HG03565 (cell line): ENCODE measurements at regions not wholly inside any gene's neighbourhood (a gene's known extent, or its start where the extent isn't known, plus 50 kb on each side); places are given as distances from the start of the nearest gene placed in this dataset.

Source experiments
- ATAC-seq: cut with Tn5 transposase; IDR thresholded peaks from one replicate; pipeline ENCODE4 v1.9.1; 2021; ENCODE audit warnings: mild to moderate bottlenecking, moderate library complexity; ENCODE audit not compliant: unreplicated experiment

DNA sequence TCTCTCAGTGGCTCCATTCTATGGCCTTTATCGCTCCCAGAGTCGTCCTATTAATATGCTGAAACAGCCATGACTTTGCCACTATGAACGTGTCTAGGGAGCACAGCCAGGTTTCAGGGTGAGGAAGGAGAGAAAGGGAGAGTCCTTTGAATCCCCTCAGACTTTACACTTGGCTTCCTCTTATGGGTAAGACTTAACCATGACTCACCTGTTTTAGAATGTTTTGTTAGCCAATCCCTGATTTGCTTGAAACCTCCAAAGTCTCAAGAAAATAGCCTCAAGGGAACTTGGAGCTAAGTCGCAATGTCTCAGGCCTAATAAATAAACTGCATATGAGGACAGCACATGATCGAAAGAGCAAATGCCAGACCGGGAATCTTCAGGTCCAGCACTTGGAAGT lies 131.2 kb upstream of the RCN1 start:
- ATAC-seq = no peak

DNA sequence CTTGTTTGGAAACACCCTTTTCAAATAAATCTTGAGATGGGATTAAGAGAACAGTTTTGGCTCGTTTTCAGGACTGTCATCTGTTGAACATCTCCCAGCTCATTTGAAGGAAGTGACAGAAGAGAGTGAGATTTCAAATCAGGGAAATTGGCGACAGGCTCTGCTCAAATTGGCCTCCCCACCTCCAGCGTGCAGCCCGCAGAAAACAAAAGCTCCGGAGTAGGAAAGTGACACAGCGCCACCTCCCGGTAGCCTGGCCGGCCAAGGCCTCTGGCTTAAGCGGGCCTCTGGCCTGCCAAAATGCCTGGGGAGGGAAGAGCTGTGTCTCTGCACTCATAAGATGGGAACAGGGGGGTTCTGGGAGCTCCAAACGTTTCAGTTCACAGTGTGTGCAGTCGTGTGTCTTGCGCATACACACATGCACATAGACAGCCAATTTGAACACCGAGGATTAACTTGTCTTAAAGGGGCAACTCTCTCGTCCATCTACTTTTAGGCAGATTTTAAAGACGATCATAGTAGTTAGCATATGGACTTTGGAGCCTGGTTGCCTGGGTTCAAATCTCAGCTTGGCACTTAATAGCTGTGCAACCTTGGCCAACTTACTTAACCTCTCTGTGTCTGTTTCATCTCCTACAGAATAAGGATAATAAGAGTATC lies 132.7 kb upstream of the RCN1 start:
- ATAC-seq = peak; percentile 81

DNA sequence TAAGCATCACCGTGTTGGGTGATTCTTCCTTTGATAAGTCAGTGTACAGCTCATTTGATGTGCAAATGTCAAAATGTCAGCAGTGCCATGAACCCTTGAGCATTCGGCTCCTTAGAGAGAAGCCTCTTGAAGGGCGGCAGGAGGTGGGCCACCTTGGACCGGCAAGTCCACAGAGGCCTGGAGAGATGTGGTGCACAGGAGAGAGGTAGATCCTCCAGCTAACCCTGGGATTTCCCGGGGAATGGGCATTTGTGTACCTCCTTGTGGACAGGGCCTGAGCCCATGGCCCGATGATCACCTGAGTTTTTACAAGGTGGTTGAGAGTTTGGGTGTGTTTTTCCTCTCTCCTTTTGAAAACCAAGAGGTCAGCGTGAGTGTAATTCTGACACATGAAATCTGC lies 133.2 kb upstream of the RCN1 start:
- no peak for ATAC-seq

DNA sequence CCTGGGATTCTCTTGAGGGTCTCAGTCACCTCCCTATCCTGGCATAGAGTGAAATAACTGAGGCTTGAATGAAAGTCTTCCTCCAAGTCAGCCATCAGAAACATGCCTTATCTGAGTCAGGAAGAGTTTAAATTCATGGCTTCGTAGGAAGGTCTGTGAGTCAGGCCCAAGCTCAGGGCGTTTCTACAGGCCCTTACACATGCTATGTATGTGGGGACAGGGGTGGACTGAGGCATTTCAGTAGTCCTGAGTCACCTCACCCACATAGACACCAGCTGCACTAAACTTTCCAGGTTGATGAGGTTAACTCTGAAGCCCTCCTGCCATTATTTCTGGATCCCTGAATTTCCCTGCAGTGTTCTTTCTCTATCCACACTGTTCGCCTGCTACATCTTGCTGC lies 134.6 kb upstream of the RCN1 start:
- ATAC-seq = no peak

DNA sequence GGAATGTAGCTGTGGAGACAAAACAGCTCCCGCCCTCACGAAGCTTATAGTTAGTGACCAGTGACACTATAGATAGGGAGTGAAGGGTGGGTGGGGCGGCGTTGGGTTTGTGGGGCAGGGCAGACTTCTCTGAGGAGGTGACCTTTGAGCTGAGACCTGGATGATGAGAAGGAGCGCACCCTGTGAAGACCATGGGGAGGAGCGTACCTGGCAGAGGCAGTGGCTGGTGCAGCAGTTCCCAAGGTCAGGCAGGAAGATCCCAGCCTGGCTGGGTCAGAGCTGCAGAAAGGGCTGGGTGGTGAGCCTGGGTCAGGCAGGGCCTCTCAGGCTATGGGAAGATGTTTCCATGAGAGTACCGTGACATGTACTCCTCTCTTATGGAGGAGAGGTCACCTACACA lies 135.0 kb upstream of the RCN1 start:
- no peak for ATAC-seq

DNA sequence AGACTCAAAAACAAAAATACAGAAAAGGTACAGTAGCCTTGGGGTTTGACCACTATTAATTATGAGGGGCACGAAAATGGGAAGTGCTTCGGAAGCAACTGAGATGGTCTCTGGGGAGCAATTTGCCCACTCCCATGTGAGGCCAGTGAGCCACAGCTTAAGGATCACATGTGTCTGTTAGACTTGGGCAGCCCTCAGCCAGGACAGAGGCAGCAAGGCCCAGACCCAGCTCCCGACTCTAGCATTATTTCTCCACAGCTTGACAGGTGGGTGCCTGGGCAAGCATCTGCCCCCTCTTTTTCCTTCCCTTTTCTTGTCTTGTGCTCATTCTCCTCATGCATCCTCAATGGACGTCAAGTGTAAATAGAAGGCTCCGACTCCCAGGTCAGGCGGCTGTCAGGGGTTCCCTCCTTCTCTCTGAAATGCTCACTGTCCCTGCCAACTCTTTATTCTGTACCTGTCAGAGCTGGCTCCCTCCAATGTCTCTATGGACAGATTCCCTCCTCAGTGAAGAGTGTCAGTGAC lies 137.0 kb upstream of the RCN1 start:
- ATAC-seq = no peak

DNA sequence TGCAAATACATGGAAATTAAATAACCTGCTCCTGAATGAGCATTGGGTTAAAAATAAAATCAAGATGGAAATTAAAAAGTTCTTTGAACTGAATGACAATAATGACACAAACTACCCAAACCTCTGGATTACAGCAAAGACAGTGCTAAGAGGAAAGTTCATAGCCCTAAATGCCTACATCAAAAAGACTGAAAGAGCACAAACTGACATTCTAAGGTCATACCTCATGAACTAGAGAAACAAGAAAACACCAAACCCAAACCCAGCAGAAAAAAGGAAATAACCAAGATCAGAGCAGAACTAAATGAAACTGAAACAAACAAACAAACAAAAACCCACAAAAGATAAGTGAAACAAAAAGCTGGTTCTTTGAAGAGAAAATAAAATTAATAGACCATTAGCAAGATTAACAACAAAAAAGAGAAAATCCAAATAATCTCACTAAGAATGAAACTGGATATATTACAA lies 138.6 kb upstream of the PAX6 start:
- ATAC-seq = peak; percentile 65

DNA sequence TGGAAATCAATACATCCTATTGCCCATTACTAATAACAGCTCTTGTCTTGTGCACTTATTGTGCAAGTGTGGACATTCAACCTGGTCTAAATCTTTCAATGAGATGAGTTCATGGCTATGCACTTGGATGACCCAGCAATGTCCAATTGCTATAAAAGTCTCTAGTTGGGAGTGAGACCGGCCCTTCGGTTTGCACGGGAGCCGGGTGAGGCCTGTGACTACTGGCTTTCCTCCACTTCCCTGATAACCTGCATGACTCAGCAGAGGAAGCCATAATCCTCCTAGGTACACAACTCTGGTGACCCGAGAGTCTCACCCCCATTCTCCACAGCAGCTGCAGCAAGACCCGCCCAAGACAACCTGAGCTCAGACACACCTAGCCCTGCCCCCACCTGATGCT lies 135.9 kb upstream of the PAX6 start:
- no peak for ATAC-seq

DNA sequence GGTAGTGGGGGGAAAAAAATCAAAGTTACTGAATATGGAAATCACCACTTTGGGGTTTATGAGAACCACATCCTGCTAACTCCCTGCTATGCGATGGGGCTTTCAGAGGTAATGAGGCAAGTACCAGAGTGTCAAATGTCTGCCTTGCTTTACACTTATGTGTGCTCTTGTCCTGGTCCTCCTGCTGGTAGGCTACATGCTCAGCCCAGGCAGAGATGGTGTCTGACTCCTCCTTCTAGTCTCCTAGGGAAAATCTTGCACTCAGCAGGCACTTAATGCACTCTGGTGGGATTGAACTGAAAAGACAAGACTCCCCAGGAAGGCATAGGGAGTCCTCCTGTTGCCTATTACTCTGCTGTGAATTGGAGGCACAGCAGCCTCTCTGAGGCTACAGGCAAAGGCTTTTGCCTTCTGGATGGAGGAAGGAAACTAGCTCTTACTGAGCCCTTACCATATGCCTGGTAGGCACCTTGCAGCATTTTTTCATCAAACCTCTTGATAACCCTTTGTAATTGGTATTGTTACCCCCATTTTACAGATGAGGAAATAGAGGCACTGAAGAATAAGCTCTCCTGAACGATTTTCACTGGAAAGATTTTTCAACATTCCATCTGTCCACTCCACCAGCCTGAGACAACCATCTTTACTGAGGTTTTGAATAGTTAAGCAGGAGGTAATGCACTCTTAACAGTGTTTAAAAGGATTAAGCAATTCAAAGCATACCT lies 132.1 kb upstream of the PAX6 start:
- peak; percentile 93 for ATAC-seq

DNA sequence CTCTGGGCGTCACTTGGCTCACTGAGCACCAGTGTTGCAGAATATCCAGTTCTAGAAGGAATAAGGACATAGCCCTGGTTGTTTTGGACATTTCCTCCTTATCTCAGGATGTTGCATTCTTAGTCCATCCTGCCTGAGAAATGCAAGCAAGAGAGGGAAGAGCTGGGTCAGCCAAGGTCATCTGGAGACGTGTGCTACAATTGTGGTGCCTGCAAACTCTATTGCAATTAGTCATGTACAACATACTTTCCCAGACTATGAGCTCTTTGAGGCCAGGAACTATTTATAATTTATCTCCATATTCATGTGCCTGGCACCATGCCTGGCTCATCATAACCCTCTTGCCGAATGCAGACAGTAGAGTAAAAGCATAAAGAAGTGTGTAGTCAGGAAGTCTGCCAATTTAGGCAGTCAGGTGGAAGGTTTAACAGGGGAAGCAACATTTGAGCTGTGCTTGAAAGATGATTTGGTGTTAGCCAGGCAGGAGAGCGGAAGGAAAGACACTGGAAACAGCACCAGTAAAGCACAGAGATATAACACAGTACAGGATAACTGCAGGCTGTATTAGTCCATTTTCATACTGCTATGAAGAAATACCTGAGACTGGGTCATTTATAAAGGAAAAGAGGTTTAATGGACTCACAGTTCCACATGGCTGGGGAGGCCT lies 129.4 kb upstream of the PAX6 start:
- no peak for ATAC-seq

DNA sequence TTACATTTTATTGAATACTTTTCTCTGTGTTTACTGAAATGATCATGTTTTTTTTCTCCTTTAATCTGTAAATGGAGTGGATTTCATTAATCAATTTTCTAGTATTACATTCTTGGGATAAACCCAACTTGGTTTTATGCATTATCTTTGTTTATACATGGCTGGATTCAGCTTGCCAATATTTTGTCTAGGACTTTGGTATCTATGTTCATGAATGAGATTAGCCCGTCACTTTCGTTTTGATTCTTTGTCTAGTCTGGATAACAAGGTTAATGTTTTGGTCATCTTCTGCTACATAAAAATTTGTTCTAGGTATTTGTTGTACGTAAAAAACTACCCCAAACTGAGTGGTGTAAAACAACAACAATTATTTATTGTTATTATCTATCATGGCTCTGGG lies 127.9 kb upstream of the PAX6 start:
- no peak for ATAC-seq

DNA sequence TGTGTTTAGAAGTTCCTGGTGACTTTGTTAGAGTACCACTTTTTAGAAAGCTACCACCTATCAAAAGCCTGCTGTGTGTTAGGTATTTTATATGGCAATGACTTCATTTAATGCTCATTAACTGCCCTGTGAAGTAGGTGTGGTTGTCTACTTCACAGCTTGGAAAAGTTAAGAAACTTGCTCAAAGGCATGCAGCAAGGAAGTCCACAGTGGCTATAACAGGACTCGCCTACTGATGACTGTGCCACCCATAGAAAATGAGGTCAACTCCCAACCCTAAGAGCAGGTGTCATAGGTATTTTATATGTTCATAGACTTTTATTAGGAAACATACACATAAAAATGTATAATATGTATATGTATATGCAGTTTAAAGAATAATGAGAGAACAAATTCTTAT lies 125.2 kb upstream of the PAX6 start:
- no peak for ATAC-seq

DNA sequence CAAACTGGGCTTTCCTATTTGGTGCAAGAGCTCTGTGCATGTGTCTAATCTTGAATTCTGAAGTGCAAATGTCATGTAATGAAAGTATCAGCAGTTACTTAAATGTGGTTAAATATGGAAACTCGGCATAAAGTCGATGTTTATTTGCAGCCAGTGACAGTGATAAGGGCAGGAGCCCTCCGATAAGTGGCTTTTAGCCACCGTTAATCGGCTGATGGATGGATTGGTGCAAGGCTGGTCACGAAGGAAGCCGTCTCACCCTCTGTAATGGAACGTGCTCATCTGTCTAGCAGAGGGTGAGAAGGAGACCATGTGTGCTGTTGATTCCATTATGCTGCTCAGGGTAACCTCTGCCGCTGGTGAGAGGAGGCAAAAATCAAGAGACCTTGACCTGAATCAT lies 121.8 kb upstream of the PAX6 start:
- ATAC-seq = no peak

DNA sequence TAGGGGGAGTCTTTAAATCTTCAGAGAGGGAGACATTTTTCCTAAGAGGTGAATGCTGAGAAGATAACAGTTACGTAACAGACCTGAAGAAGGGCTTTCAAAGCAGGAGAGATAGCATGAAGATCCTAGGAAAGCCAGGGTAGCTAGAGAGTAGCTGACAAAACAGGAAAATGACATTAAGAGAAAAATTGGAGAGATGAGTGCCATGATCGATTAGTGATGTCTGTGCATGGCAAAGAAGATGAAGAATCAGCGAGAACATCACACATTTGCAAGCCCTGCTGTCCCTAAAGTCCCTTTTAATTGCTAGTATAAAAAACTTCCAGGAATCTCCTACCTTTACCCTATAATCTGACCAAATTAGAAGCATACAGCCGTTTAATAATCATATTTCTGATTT lies 116.9 kb upstream of the PAX6 start:
- ATAC-seq = no peak

DNA sequence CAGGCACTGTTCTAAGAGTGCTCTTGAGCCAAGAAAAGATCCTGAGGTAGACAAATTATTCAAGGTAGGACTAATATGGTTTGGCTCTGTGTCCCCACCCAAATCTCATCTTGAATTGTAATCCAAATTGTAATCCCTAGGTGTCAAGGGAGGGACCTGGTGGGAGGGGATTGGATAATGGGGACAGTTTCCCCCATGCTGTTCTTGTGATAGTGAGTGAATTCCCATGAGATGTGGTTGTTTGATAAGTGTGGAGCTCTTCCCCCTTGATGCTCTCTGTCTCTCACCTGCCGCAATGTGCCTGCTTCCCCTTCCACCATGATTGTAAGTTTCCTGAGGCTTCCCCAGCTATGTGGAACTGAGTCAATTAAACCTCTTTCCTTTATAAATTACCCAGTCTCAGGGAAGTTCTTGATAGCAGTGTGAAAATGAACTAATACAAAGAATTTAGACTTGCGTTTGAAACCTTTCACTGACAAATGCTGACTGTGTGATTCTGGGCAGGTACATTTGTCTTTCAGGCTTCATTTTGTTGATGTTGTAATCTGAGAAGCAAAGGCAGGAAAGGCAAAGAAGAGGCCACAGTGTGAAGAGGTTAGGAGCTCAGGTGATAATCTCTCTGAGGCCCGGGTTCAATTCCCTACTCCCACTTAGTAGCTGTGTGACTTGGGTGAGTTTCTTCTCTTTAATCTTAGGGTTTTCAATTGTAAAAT lies 115.8 kb upstream of the PAX6 start:
- ATAC-seq = no peak

DNA sequence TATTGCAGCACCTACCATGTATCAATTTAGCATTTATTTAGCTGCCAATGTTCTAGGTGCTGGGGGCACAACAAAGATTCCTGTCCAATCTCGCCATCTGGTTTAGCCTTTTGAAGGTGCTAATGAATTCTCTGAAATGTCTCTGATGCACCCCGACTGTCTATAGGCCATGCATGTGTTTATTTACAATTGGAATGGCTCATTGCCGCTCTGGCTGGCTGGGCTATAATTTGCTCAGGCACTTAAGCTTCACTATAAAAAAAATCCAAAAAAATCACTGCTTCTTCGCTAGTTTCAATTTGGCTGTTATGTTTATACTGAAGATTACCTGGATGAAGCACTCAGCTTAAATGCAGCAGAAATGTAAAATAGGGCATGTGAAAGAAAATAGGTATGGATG lies 115.0 kb upstream of the PAX6 start:
- no peak for ATAC-seq

DNA sequence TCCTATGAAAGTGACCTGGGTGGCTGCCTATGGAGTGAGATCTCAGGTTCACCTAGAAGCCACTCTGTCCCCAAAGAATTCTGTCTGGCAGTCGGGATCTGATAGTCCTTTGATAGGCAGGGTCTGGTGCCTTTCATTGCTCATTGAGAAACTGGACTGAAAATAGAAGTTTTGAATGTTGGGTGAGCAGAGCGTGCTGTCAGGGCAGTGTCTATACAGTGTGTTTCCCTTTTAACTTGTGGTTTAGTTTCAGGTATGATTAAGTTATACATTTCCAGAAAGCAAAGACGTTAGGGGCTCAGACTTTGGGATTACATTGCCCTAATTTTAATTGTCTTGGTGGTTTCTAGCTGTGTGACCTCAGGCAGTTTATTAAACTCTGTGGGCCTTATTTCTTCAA lies 111.3 kb upstream of the PAX6 start:
- peak; percentile 79 for ATAC-seq

DNA sequence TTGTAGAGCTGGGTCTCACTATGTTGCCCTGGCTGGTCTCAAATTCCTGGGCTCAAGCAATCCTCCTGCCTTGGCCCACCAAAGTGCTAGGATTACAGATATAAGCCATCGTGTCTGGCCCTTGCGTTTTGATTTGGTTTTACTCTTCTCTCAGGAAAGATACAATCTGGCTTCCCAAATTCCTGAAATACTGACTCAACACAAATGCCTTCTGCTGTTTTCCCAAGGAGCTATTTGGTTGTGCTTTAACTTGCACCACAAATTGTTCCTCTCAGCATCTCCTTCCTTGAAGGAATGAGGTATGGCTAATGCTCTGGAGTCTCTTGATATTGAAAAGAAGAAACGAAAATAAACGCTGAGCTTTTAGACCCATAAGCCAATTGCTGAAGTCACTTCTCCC lies 110.0 kb upstream of the PAX6 start:
- ATAC-seq = no peak

DNA sequence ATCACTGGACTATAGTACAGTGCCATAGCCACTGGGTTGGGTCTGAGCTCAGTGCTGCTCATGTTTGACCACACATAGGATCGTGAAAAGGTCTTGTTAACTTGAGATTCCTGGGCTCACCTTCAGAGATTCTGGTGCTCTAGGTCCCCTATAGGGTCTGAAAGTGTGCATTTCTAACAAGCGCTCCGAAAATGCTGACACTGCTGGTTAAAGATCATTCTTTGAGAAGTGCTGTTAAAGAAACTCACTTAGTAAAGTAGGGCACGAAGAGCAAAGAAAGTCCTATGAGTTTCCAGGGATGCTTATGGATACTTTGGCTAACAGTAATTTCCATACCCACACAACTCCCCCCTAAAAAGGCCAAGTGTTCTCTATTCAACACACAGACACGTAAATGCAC lies 108.1 kb upstream of the PAX6 start:
- ATAC-seq = no peak

DNA sequence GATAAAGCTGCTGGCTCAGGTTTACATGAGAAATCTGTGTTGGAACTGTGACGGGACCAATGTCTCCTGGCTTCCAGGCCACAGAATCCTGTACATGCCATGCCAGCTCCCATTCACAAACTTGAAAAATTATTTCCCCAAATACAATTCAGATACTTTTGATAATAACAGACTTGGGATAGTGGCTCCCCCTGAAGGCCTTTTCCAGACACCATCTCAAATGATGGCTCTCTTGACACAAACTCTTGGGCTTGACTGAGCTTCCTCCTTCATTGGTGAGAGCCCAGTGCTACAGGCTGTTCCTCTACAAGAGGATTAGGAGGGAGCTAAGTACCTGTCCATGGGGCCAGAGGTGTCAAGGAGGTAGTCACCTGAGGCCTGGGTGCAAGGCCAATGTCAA lies 104.7 kb upstream of the PAX6 start:
- ATAC-seq = no peak

DNA sequence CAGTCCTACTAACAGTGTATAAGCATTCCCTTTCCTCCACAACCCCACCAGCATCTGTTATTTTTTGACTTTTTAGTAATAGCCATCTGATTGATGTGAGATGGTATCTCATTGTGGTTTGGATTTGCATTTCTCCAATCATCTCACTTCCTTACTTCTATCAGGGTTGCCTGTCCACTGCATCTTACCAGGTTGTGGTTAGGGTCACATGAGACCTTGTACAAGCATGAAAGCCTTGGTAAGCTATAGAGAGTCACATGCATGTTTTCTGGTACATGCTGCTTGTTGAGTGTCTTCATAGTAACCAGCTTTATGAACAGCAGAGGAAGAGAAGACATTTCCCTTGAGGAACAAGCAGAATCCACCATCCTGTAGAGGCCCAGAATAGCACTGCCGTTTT lies 102.9 kb upstream of the PAX6 start:
- ATAC-seq = peak; percentile 97
